H9 (cell line): ENCODE measurements at regions not wholly inside any gene's neighbourhood (a gene's known extent, or its start where the extent isn't known, plus 50 kb on each side); places are given as distances from the start of the nearest gene placed in this dataset.

Experiments
- DNase-seq: peaks from one replicate; pipeline ENCODE4 v3.0.0-alpha.2; 2017
- H2AFZ ChIP-seq: one replicate; pipeline ENCODE4 v1.6.1; 2013; ENCODE audit warnings: mild to moderate bottlenecking, low read length, control low read depth, moderate library complexity
- H2AK5ac ChIP-seq: 2 replicates; pipeline ENCODE4 v1.6.1; 2013; ENCODE audit warnings: low read length, control low read depth, mixed read lengths; ENCODE audit not compliant: insufficient read length
- H2BK120ac ChIP-seq: one replicate; pipeline ENCODE4 v1.6.1; 2013; ENCODE audit warnings: low read depth, mild to moderate bottlenecking, low read length, control low read depth, inconsistent platforms; ENCODE audit not compliant: poor library complexity, severe bottlenecking
- H2BK12ac ChIP-seq: 2 replicates; pipeline ENCODE4 v1.6.1; 2013; ENCODE audit warnings: low read length, control low read depth, mixed read lengths, low read depth; ENCODE audit not compliant: insufficient read length
- H2BK15ac ChIP-seq: 2 replicates; pipeline ENCODE4 v1.6.1; 2013; ENCODE audit warnings: low read depth, low read length, control low read depth
- H2BK20ac ChIP-seq: one replicate; pipeline ENCODE4 v1.6.1; 2013; ENCODE audit warnings: low read depth, mild to moderate bottlenecking, low read length, control low read depth, inconsistent platforms; ENCODE audit not compliant: poor library complexity, severe bottlenecking
- H2BK5ac ChIP-seq: 2 replicates; pipeline ENCODE4 v1.6.1; 2013; ENCODE audit warnings: low read length, control low read depth, mixed read lengths; ENCODE audit not compliant: insufficient read length
- H3K14ac ChIP-seq: 2 replicates; pipeline ENCODE4 v1.6.1; 2013; ENCODE audit warnings: low read length, control low read depth; ENCODE audit not compliant: insufficient read depth
- H3K18ac ChIP-seq: 2 replicates; pipeline ENCODE4 v1.6.1; 2013; ENCODE audit warnings: low read depth, mild to moderate bottlenecking, mixed read lengths, low read length, control low read depth; ENCODE audit not compliant: insufficient read length
- H3K23ac ChIP-seq: 2 replicates; pipeline ENCODE4 v1.6.1; 2013; ENCODE audit warnings: low read length, control low read depth, mixed read lengths, low read depth; ENCODE audit not compliant: insufficient read length
- H3K23me2 ChIP-seq: 2 replicates; pipeline ENCODE4 v1.6.1; 2013; ENCODE audit warnings: low read depth, mild to moderate bottlenecking, mixed read lengths, low read length, control low read depth; ENCODE audit not compliant: insufficient read length, poor library complexity, severe bottlenecking
- H3K27ac ChIP-seq: 2 replicates; pipeline ENCODE4 v1.5.1; 2013; ENCODE audit warnings: low read length, control low read depth, mixed read lengths, low read depth; ENCODE audit not compliant: insufficient read length
- H3K27me3 ChIP-seq: 2 replicates; pipeline ENCODE4 v1.6.1; 2013; ENCODE audit warnings: low read length, control low read depth, inconsistent platforms; ENCODE audit not compliant: insufficient read depth
- H3K4ac ChIP-seq: 2 replicates; pipeline ENCODE4 v1.6.1; 2013; ENCODE audit warnings: low read depth, mild to moderate bottlenecking, control low read depth, inconsistent platforms, low read length, moderate library complexity
- H3K4me1 ChIP-seq: 2 replicates; pipeline ENCODE4 v1.6.1; 2013; ENCODE audit warnings: low read length, control low read depth, inconsistent platforms; ENCODE audit not compliant: insufficient read depth
- H3K4me2 ChIP-seq: 2 replicates; pipeline ENCODE4 v1.6.1; 2013; ENCODE audit warnings: low read length, control low read depth, mixed read lengths; ENCODE audit not compliant: insufficient read length, insufficient read depth
- H3K56ac ChIP-seq: 2 replicates; pipeline ENCODE4 v1.6.1; 2013; ENCODE audit warnings: low read depth, mild to moderate bottlenecking, mixed read lengths, low read length, control low read depth; ENCODE audit not compliant: insufficient read length
- H3K79me1 ChIP-seq: 2 replicates; pipeline ENCODE4 v1.6.1; 2013; ENCODE audit warnings: low read depth, mild to moderate bottlenecking, moderate library complexity, low read length, control low read depth, inconsistent platforms; ENCODE audit not compliant: insufficient read depth, poor library complexity, severe bottlenecking
- H3K79me2 ChIP-seq: 2 replicates; pipeline ENCODE4 v1.6.1; 2013; ENCODE audit warnings: low read length, control low read depth, inconsistent platforms; ENCODE audit not compliant: insufficient read depth
- H3K9ac ChIP-seq: 2 replicates; pipeline ENCODE4 v1.6.1; 2013; ENCODE audit warnings: low read length, control low read depth, mixed read lengths; ENCODE audit not compliant: insufficient read length; ENCODE audit errors: extremely low read depth
- H3K9me3 ChIP-seq: one replicate; pipeline ENCODE4 v1.6.1; 2013; ENCODE audit warnings: low read depth, low read length, inconsistent platforms; ENCODE audit not compliant: control insufficient read depth
- H3T11ph ChIP-seq: one replicate; pipeline ENCODE4 v1.6.1; 2013; ENCODE audit warnings: mild to moderate bottlenecking, low read length, control low read depth, inconsistent platforms
- H4K20me1 ChIP-seq: one replicate; pipeline ENCODE4 v1.6.1; 2013; ENCODE audit not compliant: control insufficient read depth, insufficient read length, insufficient read depth
- H4K5ac ChIP-seq: 2 replicates; pipeline ENCODE4 v1.6.1; 2013; ENCODE audit warnings: low read depth, mild to moderate bottlenecking, mixed read lengths, low read length, control low read depth; ENCODE audit not compliant: insufficient read length
- H4K8ac ChIP-seq: replicated peaks from 2 replicates; pipeline ENCODE4 v1.6.1; 2013; ENCODE audit warnings: low read length, control low read depth, mixed read lengths, low read depth; ENCODE audit not compliant: insufficient read length
- H4K91ac ChIP-seq: 2 replicates; pipeline ENCODE4 v1.6.1; 2013; ENCODE audit warnings: low read depth, mild to moderate bottlenecking, moderate library complexity, mixed read lengths, low read length, control low read depth; ENCODE audit not compliant: insufficient read length
- H3K27ac Mint-ChIP-seq, 3 experiments: 2 replicates in 2 of 3; 3 replicates in 1 of 3; pipeline ENCODE4 v1.8.0; 2020 to 2021; ENCODE audit warnings: mixed read lengths in 3 of 3, mild to moderate bottlenecking in 1 of 3, moderate library complexity in 1 of 3
- H3K27me3 Mint-ChIP-seq: 2 replicates; pipeline ENCODE4 v1.8.0; 2021; ENCODE audit warnings: low read depth, mild to moderate bottlenecking, moderate library complexity, mixed read lengths
- H3K36me3 Mint-ChIP-seq, 3 experiments: 2 replicates in 2 of 3; 3 replicates in 1 of 3; pipeline ENCODE4 v1.8.0; 2020 to 2021; ENCODE audit warnings: low read depth in 3 of 3, mixed read lengths in 3 of 3; ENCODE audit not compliant: insufficient read depth in 1 of 3
- H3K4me1 Mint-ChIP-seq, 2 experiments: 2 replicates each; pipeline ENCODE4 v1.8.0; 2020; ENCODE audit warnings: mixed read lengths in 2 of 2
- H3K4me3 Mint-ChIP-seq, 2 experiments: 2 replicates in 1 of 2; 3 replicates in 1 of 2; pipeline ENCODE4 v1.8.0; 2020 to 2021; ENCODE audit warnings: mild to moderate bottlenecking in 2 of 2, mixed read lengths in 2 of 2, moderate library complexity in 1 of 2
- H3K9me3 Mint-ChIP-seq, 2 experiments: 2 replicates in 1 of 2; 3 replicates in 1 of 2; pipeline ENCODE4 v1.8.0; 2020; ENCODE audit warnings: mild to moderate bottlenecking in 2 of 2, mixed read lengths in 2 of 2, moderate library complexity in 1 of 2
- CTCF ChIP-seq: fragments of 200-600 bp; sonication (generic); conservative IDR thresholded peaks from 3 replicates; pipeline ENCODE4 v1.8.0; 2021; ENCODE audit warnings: antibody characterized with exemption, mild to moderate bottlenecking
- WGBS: extraction: QIAGEN DNeasy Blood & Tissue Kit; methylation state at CpG from one replicate; pipeline ENCODE4 v1.1.7; 2013; ENCODE audit warnings: missing lambda C conversion rate, low lambda C conversion rate, mixed read lengths; ENCODE audit not compliant: insufficient read length; ENCODE audit errors: extremely low coverage; 5-methylcytosine and 5-hydroxymethylcytosine counted together

GRCh38 chr2:18662689-18663088 lies 73.3 kb upstream of the NT5C1B start:
- Histone ChIP-seq H4K5ac (no peak overlapping the region), H4K91ac (no peak overlapping the region), H2AK5ac (no peak overlapping the region), H3K27me3 (no peaks in the 10 kb centered on the region), H2BK5ac (no peak overlapping the region), H2BK15ac (no peak overlapping the region), H3K23me2 (no peaks in the 10 kb centered on the region), H3K79me2 (no peaks in the 10 kb centered on the region), H3T11ph (no peak overlapping the region), H4K8ac (no peak overlapping the region), H3K9ac (no peak overlapping the region), H3K4me1 (no peaks in the 10 kb centered on the region), H3K23ac (no peak overlapping the region), H3K14ac (no peak overlapping the region), H3K56ac (no peak overlapping the region), H3K79me1 (no peaks in the 10 kb centered on the region), H3K9me3 (no peaks in the 10 kb centered on the region), H2BK12ac (no peak overlapping the region), H3K18ac (no peak overlapping the region), H3K4me2 (no peak overlapping the region), H2AFZ (no peak overlapping the region), H2BK20ac (no peak overlapping the region), H3K4ac (no peak overlapping the region), H2BK120ac (no peak overlapping the region), H4K20me1 (no peaks in the 10 kb centered on the region), H3K27ac (no peak overlapping the region)
- no CpG with 5 or more reads among the region's 5 CpGs for WGBS
- DNase-seq: no peak
- peak overlapping the region in 2 of 3 experiments; percentile 0 to 63; a peak in 3 of 7 replicates for H3K27ac Mint-ChIP-seq
- no peaks in the 10 kb centered on the region for H3K4me1 Mint-ChIP-seq
- H3K9me3 Mint-ChIP-seq: no peaks in the 10 kb centered on the region
- H3K27me3 Mint-ChIP-seq: no peaks in the 10 kb centered on the region
- no peak overlapping the region for H3K4me3 Mint-ChIP-seq
- no peak for TF ChIP-seq CTCF
- H3K36me3 Mint-ChIP-seq: no peaks in the 10 kb centered on the region
